ENCODE measurements at regions not wholly inside any gene's neighbourhood (a gene's known extent, or its start where the extent isn't known, plus 50 kb on each side); places are given as distances from the start of the nearest gene placed in this dataset.

DNA sequence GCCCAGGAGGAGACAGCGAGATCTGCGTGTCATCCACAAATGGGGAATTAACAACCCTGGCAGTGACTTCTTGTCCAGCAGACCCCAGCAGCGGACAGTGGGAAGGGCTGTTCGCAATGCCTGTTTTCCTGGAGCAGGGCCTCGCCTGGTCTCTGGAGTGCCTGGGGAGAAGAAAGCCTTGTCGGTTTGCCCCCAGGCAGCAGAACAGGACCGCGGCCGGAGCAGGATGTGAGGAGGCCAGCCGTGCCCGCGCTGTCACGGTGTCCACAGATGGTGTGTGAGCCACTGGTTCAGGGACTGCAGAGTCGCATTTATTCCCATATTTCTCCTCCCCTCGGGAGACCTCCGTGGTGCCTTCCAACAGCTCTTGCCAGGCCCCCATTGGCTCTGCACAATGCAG, 68.5 kb upstream of the GSE1 start:
- no peak for TF ChIP-seq POLR2A (IDR thresholded peaks at IDR 0.05; ENCODE audit: low read depth, low read length)
- no peak for TF ChIP-seq TAF1 (IDR thresholded peaks at IDR 0.05; ENCODE audit: low read depth, low read length)
- no peak for TF ChIP-seq POLR2AphosphoS5 (IDR thresholded peaks at IDR 0.05; ENCODE audit: low read depth, low read length)

Data from GM12891 (cell line).